Kasumi-1 (cell line): ENCODE measurements at regions not wholly inside any gene's neighbourhood (a gene's known extent, or its start where the extent isn't known, plus 50 kb on each side); places are given as distances from the start of the nearest gene placed in this dataset.

ENCODE experiments used
- DNase-seq, 2 experiments: peaks; one replicate each; lab custom pipeline; 2025; lab: John Stamatoyannopoulos, UW

GRCh38 chrX:16496175-16496574 lies 153.8 kb upstream of the S100G start:
- DNase-seq, result no peak

GRCh38 chrX:16511796-16512776 lies 137.9 kb upstream of the S100G start:
- DNase-seq, result no peak

GRCh38 chrX:16516232-16516876 lies 133.6 kb upstream of the S100G start:
- DNase-seq, result peak; percentile 14 to 19

- DNase-seq, result no peak
Observed at GRCh38 chrX:16517039-16517605, 132.8 kb upstream of the S100G start.

GRCh38 chrX:16518131-16518530 lies 131.8 kb upstream of the S100G start:
- no peak for DNase-seq

DNA sequence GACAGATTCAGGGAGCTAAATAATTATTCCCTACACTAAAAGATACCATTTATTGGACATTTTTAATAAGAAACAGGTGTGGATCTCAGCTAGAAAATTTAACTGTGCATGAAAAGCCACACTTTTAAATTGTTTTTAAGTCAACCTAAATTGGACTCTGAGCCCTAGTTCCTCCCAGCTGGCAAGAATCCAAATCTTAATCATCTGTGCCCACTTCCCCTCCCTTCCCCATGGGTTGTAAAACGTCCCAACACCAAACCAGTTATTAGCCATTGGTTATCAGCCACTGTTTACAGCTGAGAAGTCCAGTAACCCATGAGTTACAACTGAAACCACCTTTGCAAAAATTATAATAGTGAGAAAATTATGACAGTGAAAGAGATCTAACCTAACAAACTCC lies 125.6 kb upstream of the S100G start:
- DNase-seq, result no peak

- DNase-seq, result no peak
Observed at GRCh38 chrX:16526003-16526402, 124.0 kb upstream of the S100G start.

- peak in 1 of 2 experiments; percentile 0 for DNase-seq
Observed at GRCh38 chrX:16528620-16529019, 121.3 kb upstream of the S100G start.
